ENCODE measurements at regions not wholly inside any gene's neighbourhood (a gene's known extent, or its start where the extent isn't known, plus 50 kb on each side); places are given as distances from the start of the nearest gene placed in this dataset.

DNA sequence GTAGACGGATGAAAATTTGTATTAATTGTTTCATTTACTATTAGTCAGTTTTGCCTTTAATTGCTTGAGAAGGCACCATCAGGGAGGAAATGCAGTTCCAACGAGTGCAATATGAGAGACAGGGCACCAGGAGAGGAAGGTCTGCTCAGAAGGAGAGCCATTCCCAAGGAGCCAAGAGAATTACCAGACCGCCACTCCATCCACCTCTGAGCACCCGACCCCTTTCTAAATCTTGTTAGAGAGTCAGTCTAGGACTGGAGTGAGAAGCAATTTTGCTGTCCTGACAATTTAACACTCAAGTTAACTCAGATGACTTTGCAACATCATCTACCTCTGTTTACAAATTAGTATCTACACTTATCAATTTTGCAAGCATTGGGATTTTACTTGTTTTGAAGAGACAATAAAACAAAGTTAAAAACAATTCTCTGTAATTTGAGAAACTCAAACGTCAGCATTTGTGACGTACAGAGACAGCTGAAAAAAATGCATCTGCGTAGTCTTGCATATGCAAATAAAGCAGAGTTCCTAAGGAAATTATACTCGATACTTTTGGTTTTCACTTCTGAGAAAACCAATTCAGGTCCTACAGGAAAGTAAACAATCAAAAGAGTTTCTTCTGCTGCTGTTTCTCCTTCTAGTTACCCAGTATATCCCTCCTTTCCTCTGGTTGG is 1704.7 kb upstream of the TENM3 start:
- H3K4me3 ChIP-seq, result no peak overlapping the region
- no peak for TF ChIP-seq CTCF (IDR thresholded peaks at IDR 0.05)
- no peak for TF ChIP-seq POLR2A (IDR thresholded peaks at IDR 0.05)
- H3K36me3 ChIP-seq (ENCODE audit: low read depth, missing control alignments), result no peaks in the 10 kb centered on the region
- H3K27ac ChIP-seq, result no peak overlapping the region
- intact Hi-C loops (cut with DNase I; ENCODE audit: low total_unique reads), result no loop called here
- WGBS, 2 donors, result 72 to 85% methylated on average over 8 of the region's 8 CpGs
- H3K27me3 ChIP-seq, result no peaks in the 10 kb centered on the region
- no peaks in the 10 kb centered on the region for H3K9me3 ChIP-seq
- no peaks in the 10 kb centered on the region for H3K4me1 ChIP-seq
- DNase-seq, result no peak

GRCh38 chr4:180539284-180539683 is 1703.9 kb upstream of the TENM3 start:
- Histone ChIP-seq H3K4me3 (no peak overlapping the region), H3K9me3 (no peaks in the 10 kb centered on the region), H3K27me3 (no peaks in the 10 kb centered on the region), H3K27ac (no peak overlapping the region), H3K4me1 (no peaks in the 10 kb centered on the region), H3K36me3 (ENCODE audit: low read depth, missing control alignments) (no peaks in the 10 kb centered on the region)
- TF ChIP-seq CTCF (IDR thresholded peaks at IDR 0.05) (no peak), POLR2A (IDR thresholded peaks at IDR 0.05) (no peak)
- intact Hi-C loops (cut with DNase I; ENCODE audit: low total_unique reads), result no loop called here
- DNase-seq, result no peak
- WGBS, 2 donors, result 55 to 65% methylated on average over 4 of the region's 4 CpGs

DNA sequence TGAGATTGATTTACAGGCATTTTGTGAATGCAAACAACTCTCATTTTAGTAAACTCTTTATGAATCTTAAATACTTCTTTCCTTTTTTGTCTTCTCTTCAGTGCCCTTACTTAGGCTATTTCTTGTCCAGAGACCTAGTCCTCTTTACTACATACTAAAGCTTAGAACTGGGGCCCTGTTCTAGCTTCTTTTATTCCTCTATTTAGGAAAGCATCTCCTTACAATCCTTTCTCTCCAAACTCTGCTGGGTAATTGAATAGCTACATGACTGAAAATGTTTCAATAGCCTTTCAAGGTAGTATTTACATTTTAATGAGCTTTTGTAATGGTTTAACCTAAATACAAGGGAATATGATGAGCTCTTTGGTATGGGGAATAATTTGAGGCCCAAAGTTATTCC is 1701.5 kb upstream of the TENM3 start:
- intact Hi-C loops (cut with DNase I; ENCODE audit: low total_unique reads), result no loop called here

GRCh38 chr4:180542445-180543100 is 1700.6 kb upstream of the TENM3 start:
- intact Hi-C loops (cut with DNase I; ENCODE audit: low total_unique reads), result no loop called here

More for the DNA sequence above, 1701.5 kb upstream of the TENM3 start:
- Histone ChIP-seq H3K9me3 (no peaks in the 10 kb centered on the region), H3K27ac (no peak overlapping the region), H3K4me1 (no peaks in the 10 kb centered on the region), H3K4me3 (no peak overlapping the region), H3K27me3 (no peaks in the 10 kb centered on the region), H3K36me3 (ENCODE audit: low read depth, missing control alignments) (no peaks in the 10 kb centered on the region)
- TF ChIP-seq POLR2A (IDR thresholded peaks at IDR 0.05) (no peak), CTCF (IDR thresholded peaks at IDR 0.05) (no peak)
- no peak for DNase-seq

More at GRCh38 chr4:180542445-180543100, 1700.6 kb upstream of the TENM3 start:
- no peak for DNase-seq
- Histone ChIP-seq H3K27ac (no peak overlapping the region), H3K27me3 (no peaks in the 10 kb centered on the region), H3K9me3 (no peaks in the 10 kb centered on the region), H3K36me3 (ENCODE audit: low read depth, missing control alignments) (no peaks in the 10 kb centered on the region), H3K4me3 (no peak overlapping the region), H3K4me1 (no peaks in the 10 kb centered on the region)
- WGBS, 2 donors, result 56 to 84% methylated on average over 5 of the region's 5 CpGs
- no peak for TF ChIP-seq CTCF (IDR thresholded peaks at IDR 0.05)
- no peak for TF ChIP-seq POLR2A (IDR thresholded peaks at IDR 0.05)
